Tibial nerve (tissue), 4 donors: ENCODE measurements at regions not wholly inside any gene's neighbourhood (a gene's known extent, or its start where the extent isn't known, plus 50 kb on each side); places are given as distances from the start of the nearest gene placed in this dataset.

Experiments used
- CTCF ChIP-seq, 5 experiments: fragments of 200-600 bp in 3 of 5; fragments of 450-650 bp in 2 of 5; sonication (generic) in 3 of 5; IDR thresholded peaks; one replicate each; pipeline ENCODE4 v1.5.1; 2016 to 2019; ENCODE audit warnings: antibody characterized with exemption in 5 of 5, mild to moderate bottlenecking in 3 of 5, moderate library complexity in 2 of 5
- EP300 ChIP-seq, 2 donors: sonication (generic); formaldehyde crosslinking; IDR thresholded peaks; one replicate each; pipeline ENCODE4 v1.6.1; 2017; ENCODE audit warnings: antibody characterized with exemption in 2 of 2, mild to moderate bottlenecking in 1 of 2

- TF ChIP-seq CTCF (IDR thresholded peaks at IDR 0.05): no peak
- no peak for TF ChIP-seq EP300 (IDR thresholded peaks at IDR 0.05)
Measured at GRCh38 chr12:126196263-126196662, 1131.0 kb downstream of the AACS start.
